ENCODE measurements at regions not wholly inside any gene's neighbourhood (a gene's known extent, or its start where the extent isn't known, plus 50 kb on each side); places are given as distances from the start of the nearest gene placed in this dataset.

- FAIRE-seq (no peak), DNase-seq (ENCODE audit: insufficient read length, low spot score) (no peak)
These were observed 91.6 kb upstream of the KLHL25 start for GRCh38 chr15:85886309-85886811.

- FAIRE-seq: no peak
- DNase-seq (ENCODE audit: insufficient read length, low spot score): no peak
These were observed 95.4 kb upstream of the KLHL25 start for GRCh38 chr15:85889956-85890619.

GRCh38 chr15:85890620-85890980, 95.9 kb upstream of the KLHL25 start:
- DNase-seq (ENCODE audit: insufficient read length, low spot score) (no peak), FAIRE-seq (no peak)

- DNase-seq (ENCODE audit: insufficient read length, low spot score) (no peak), FAIRE-seq (no peak)
These were observed 96.7 kb upstream of the KLHL25 start for GRCh38 chr15:85891470-85891869.

GRCh38 chr15:85892232-85892631, 97.5 kb upstream of the KLHL25 start:
- FAIRE-seq (no peak), DNase-seq (ENCODE audit: insufficient read length, low spot score) (no peak)

- FAIRE-seq (no peak), DNase-seq (ENCODE audit: insufficient read length, low spot score) (no peak)
These were observed 102.6 kb upstream of the KLHL25 start for GRCh38 chr15:85897207-85897894.

GRCh38 chr15:85897895-85898717, 103.4 kb upstream of the KLHL25 start:
- DNase-seq (ENCODE audit: insufficient read length, low spot score) (no peak), FAIRE-seq (no peak)

- no peak for DNase-seq (ENCODE audit: insufficient read length, low spot score)
- FAIRE-seq: no peak
These were observed 105.2 kb upstream of the KLHL25 start for GRCh38 chr15:85899927-85900326.

- DNase-seq (ENCODE audit: insufficient read length, low spot score): no peak
- no peak for FAIRE-seq
These were observed 111.2 kb upstream of the KLHL25 start for GRCh38 chr15:85905751-85906450.

GRCh38 chr15:85906640-85907039, 111.9 kb upstream of the KLHL25 start:
- DNase-seq (ENCODE audit: insufficient read length, low spot score) (no peak), FAIRE-seq (no peak)

- FAIRE-seq (no peak), DNase-seq (ENCODE audit: insufficient read length, low spot score) (no peak)
These were observed 116.1 kb upstream of the KLHL25 start for GRCh38 chr15:85910834-85911233.

GRCh38 chr15:85913461-85913860, 118.7 kb upstream of the KLHL25 start:
- DNase-seq (ENCODE audit: insufficient read length, low spot score) (no peak), FAIRE-seq (no peak)

- no peak for FAIRE-seq
- DNase-seq (ENCODE audit: insufficient read length, low spot score): no peak
These were observed 126.2 kb upstream of the KLHL25 start for GRCh38 chr15:85920956-85921355.

GRCh38 chr15:85924088-85924487, 129.4 kb upstream of the KLHL25 start:
- DNase-seq (ENCODE audit: insufficient read length, low spot score) (no peak), FAIRE-seq (no peak)

- no peak for FAIRE-seq
These were observed 131.0 kb upstream of the KLHL25 start for GRCh38 chr15:85925649-85926237.

GRCh38 chr15:85926834-85927233, 132.1 kb upstream of the KLHL25 start:
- FAIRE-seq: no peak
- DNase-seq (ENCODE audit: insufficient read length, low spot score): no peak

More at GRCh38 chr15:85925649-85926237, 131.0 kb upstream of the KLHL25 start:
- no peak for DNase-seq (ENCODE audit: insufficient read length, low spot score)

- FAIRE-seq (no peak), DNase-seq (ENCODE audit: insufficient read length, low spot score) (no peak)
These were observed 133.3 kb upstream of the KLHL25 start for GRCh38 chr15:85927931-85928537.

GRCh38 chr15:85929786-85930185, 135.1 kb upstream of the KLHL25 start:
- FAIRE-seq (no peak), DNase-seq (ENCODE audit: insufficient read length, low spot score) (no peak)

- DNase-seq (ENCODE audit: insufficient read length, low spot score) (no peak), FAIRE-seq (no peak)
These were observed 137.7 kb upstream of the KLHL25 start for GRCh38 chr15:85932391-85932790.

GRCh38 chr15:85934691-85935090, 140.0 kb upstream of the KLHL25 start:
- no peak for FAIRE-seq

More at GRCh38 chr15:85934691-85935090, 140.0 kb upstream of the KLHL25 start:
- DNase-seq (ENCODE audit: insufficient read length, low spot score): no peak
